GM18511 (cell line): ENCODE measurements at regions not wholly inside any gene's neighbourhood (a gene's known extent, or its start where the extent isn't known, plus 50 kb on each side); places are given as distances from the start of the nearest gene placed in this dataset.

Experiments
- ATAC-seq: cut with Tn5 transposase; IDR thresholded peaks from one replicate; pipeline ENCODE4 v1.9.1; 2021; ENCODE audit warnings: mild to moderate bottlenecking, moderate library complexity; ENCODE audit not compliant: unreplicated experiment

- no peak for ATAC-seq
Observed at GRCh38 chr1:82564333-82564732, 763.6 kb downstream of the ADGRL2 start.

GRCh38 chr1:82562448-82562847 lies 761.7 kb downstream of the ADGRL2 start:
- no peak for ATAC-seq

- ATAC-seq, result no peak
Observed at GRCh38 chr1:82560566-82560965, 759.8 kb downstream of the ADGRL2 start.

GRCh38 chr1:82555501-82555900 lies 754.8 kb downstream of the ADGRL2 start:
- no peak for ATAC-seq

- ATAC-seq, result no peak
Observed at GRCh38 chr1:82549841-82550240, 749.1 kb downstream of the ADGRL2 start.

GRCh38 chr1:82542766-82543165 lies 742.0 kb downstream of the ADGRL2 start:
- ATAC-seq, result no peak

GRCh38 chr1:82542141-82542540 lies 741.4 kb downstream of the ADGRL2 start:
- no peak for ATAC-seq

- no peak for ATAC-seq
Observed at GRCh38 chr1:82540006-82540405, 739.3 kb downstream of the ADGRL2 start.

- ATAC-seq, result no peak
Observed at GRCh38 chr1:82538876-82539275, 738.1 kb downstream of the ADGRL2 start.

GRCh38 chr1:82534996-82535395 lies 734.3 kb downstream of the ADGRL2 start:
- no peak for ATAC-seq

GRCh38 chr1:82525378-82525777 lies 724.6 kb downstream of the ADGRL2 start:
- no peak for ATAC-seq

GRCh38 chr1:82520611-82521010 lies 719.9 kb downstream of the ADGRL2 start:
- no peak for ATAC-seq

GRCh38 chr1:82517586-82517985 lies 716.9 kb downstream of the ADGRL2 start:
- ATAC-seq, result no peak

- ATAC-seq, result no peak
Observed at GRCh38 chr1:82515650-82516049, 714.9 kb downstream of the ADGRL2 start.

- ATAC-seq, result no peak
Observed at GRCh38 chr1:82511441-82511840, 710.7 kb downstream of the ADGRL2 start.

GRCh38 chr1:82510431-82510830 lies 709.7 kb downstream of the ADGRL2 start:
- no peak for ATAC-seq

GRCh38 chr1:82507011-82507410 lies 706.3 kb downstream of the ADGRL2 start:
- ATAC-seq, result no peak

GRCh38 chr1:82503822-82504221 lies 703.1 kb downstream of the ADGRL2 start:
- ATAC-seq, result no peak

GRCh38 chr1:82499022-82499421 lies 698.3 kb downstream of the ADGRL2 start:
- no peak for ATAC-seq

GRCh38 chr1:82494117-82494516 lies 693.4 kb downstream of the ADGRL2 start:
- ATAC-seq, result no peak

- ATAC-seq, result no peak
Observed at GRCh38 chr1:82492159-82492558, 691.4 kb downstream of the ADGRL2 start.

- no peak for ATAC-seq
Observed at GRCh38 chr1:82491301-82492048, 690.7 kb downstream of the ADGRL2 start.

- ATAC-seq, result no peak
Observed at GRCh38 chr1:82487778-82488177, 687.0 kb downstream of the ADGRL2 start.
